ENCODE measurements at regions not wholly inside any gene's neighbourhood (a gene's known extent, or its start where the extent isn't known, plus 50 kb on each side); places are given as distances from the start of the nearest gene placed in this dataset.
"Not testable (repeated sequence)": the region's sequence is repeated elsewhere in the genome, so short reads cannot be mapped to it uniquely, and the experiment has no call there.

DNA sequence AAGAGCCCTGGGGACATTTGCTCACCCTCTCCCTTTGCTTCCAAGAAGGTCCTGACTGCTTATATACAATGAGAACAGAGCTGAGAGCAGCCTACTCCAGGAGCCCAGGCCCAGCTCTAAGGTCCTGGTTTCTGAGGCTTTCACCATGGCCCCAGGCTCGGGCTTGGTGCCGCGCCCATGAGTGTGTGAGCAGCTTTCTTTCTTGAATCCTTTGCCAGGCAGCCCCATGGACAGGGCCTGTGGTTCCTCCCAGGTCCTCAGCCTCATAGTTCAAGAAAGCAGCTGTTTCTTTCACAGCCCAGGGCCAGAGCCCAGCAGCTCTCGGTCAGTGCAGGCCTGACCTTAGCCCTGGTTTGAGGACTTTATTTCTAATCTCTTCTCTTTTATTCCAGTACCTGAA is 1197.2 kb downstream of the RPIA start:
- H4K20me1 ChIP-seq (ENCODE audit: insufficient read depth, low read length); CTCF ChIA-PET; H3K9me3 ChIP-seq (ENCODE audit: control insufficient read depth, insufficient read depth, low read length); H3K4me1 ChIP-seq (ENCODE audit: control insufficient read depth, insufficient read depth, low read length); H4K5ac ChIP-seq (ENCODE audit: low read depth, low read length); ATAC-seq (ENCODE audit: low read depth); H2BK120ac ChIP-seq (ENCODE audit: low read depth, low read length); POLR2A ChIA-PET (ENCODE audit: unreplicated experiment); H2AK5ac ChIP-seq (ENCODE audit: low read depth, low read length); H3K9ac ChIP-seq (ENCODE audit: low read depth, low read length); H2BK15ac ChIP-seq (ENCODE audit: low read depth, low read length); H3K9me1 ChIP-seq (ENCODE audit: insufficient read depth, low read length); intact Hi-C loops (cut with micrococcal nuclease); H4K8ac ChIP-seq (ENCODE audit: low read depth in 2 of 2, low read length in 2 of 2); H3K4ac ChIP-seq (ENCODE audit: low read depth, low read length); H2BK5ac ChIP-seq (ENCODE audit: low read depth, low read length, poor library complexity, severe bottlenecking); DNase-seq; BruUV-seq (replicated peaks); H3K23ac ChIP-seq (ENCODE audit: low read depth, low read length); H3K4me2 ChIP-seq (ENCODE audit: low read depth, low read length); H3K27ac ChIP-seq (ENCODE audit: insufficient read depth, low read length); H2AFZ ChIP-seq (replicated peaks; ENCODE audit: low read length, poor library complexity); dilution Hi-C loops (cut with HindIII; ENCODE audit: low sequenced_read_pairs, unreplicated experiment); in situ Hi-C loops (cut with MboI; ENCODE audit: low sequenced_read_pairs); H3K14ac ChIP-seq (replicated peaks; ENCODE audit: low read depth, low read length); H4K91ac ChIP-seq (ENCODE audit: insufficient read depth, low read depth, low read length); H3K4me3 ChIP-seq (ENCODE audit: insufficient read depth, low read depth, low read length); H3K79me1 ChIP-seq (ENCODE audit: low read depth in 1 of 2, low read length in 2 of 2); H2AK9ac ChIP-seq (replicated peaks; ENCODE audit: low read depth, low read length, poor library complexity); H3K18ac ChIP-seq (ENCODE audit: low read depth, low read length); H3K27me3 ChIP-seq (ENCODE audit: control insufficient read depth, insufficient read depth, low read length); H2BK20ac ChIP-seq (ENCODE audit: low read depth, low read length); H3K36me3 ChIP-seq (ENCODE audit: control insufficient read depth, insufficient read depth, low read length); H3K56ac ChIP-seq (ENCODE audit: extremely low read depth, insufficient read depth, low read length): not testable (repeated sequence)
- no CpG with 5 or more reads among the region's 4 CpGs for WGBS, 2 experiments (ENCODE audit: extremely low coverage in 2 of 2, insufficient read length in 1 of 2)

DNA sequence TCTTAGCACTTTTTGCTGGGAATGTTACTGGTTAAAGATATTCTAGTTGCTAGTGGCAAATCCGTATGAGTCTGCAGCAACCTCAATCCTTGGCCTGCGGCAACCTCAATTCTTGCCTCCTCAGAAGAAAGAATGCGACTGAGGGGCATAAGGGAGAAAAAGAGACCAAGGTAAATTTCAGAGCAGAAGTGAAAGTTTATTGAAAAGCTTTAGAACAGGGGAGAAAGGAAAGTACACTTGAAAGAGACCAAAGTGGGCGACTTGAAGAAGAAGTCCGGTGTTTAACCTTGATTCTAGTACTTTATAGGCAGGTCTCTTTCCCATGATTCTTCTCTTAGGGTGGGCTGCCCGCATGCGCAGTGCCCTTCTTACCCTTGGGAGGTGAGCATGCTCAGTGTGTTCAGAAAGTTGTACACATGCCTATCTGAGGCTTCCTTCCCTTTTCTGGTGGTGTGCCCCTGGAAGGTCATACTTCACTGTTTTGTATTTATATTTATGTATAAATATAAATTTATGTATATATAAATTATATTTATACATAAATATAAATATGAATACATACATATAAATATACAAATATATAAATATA is 1198.8 kb downstream of the RPIA start:
- dilution Hi-C loops (cut with HindIII; ENCODE audit: low sequenced_read_pairs, unreplicated experiment): not testable (repeated sequence)

More for the DNA sequence above, 1198.8 kb downstream of the RPIA start:
- H4K91ac ChIP-seq (ENCODE audit: insufficient read depth, low read depth, low read length); POLR2A ChIA-PET (ENCODE audit: unreplicated experiment); H3K4me3 ChIP-seq (ENCODE audit: insufficient read depth, low read depth, low read length); H3K79me1 ChIP-seq (ENCODE audit: low read depth in 1 of 2, low read length in 2 of 2); H3K4me2 ChIP-seq (ENCODE audit: low read depth, low read length); H3K9me3 ChIP-seq (ENCODE audit: control insufficient read depth, insufficient read depth, low read length); BruUV-seq (replicated peaks); H2BK5ac ChIP-seq (ENCODE audit: low read depth, low read length, poor library complexity, severe bottlenecking); H4K5ac ChIP-seq (ENCODE audit: low read depth, low read length); H2AFZ ChIP-seq (replicated peaks; ENCODE audit: low read length, poor library complexity); H3K27me3 ChIP-seq (ENCODE audit: control insufficient read depth, insufficient read depth, low read length); H3K23ac ChIP-seq (ENCODE audit: low read depth, low read length); H3K9me1 ChIP-seq (ENCODE audit: insufficient read depth, low read length); H3K4ac ChIP-seq (ENCODE audit: low read depth, low read length); H2BK15ac ChIP-seq (ENCODE audit: low read depth, low read length); H2AK5ac ChIP-seq (ENCODE audit: low read depth, low read length); H2AK9ac ChIP-seq (replicated peaks; ENCODE audit: low read depth, low read length, poor library complexity); H3K9ac ChIP-seq (ENCODE audit: low read depth, low read length); in situ Hi-C loops (cut with MboI; ENCODE audit: low sequenced_read_pairs); H3K36me3 ChIP-seq (ENCODE audit: control insufficient read depth, insufficient read depth, low read length); H3K18ac ChIP-seq (ENCODE audit: low read depth, low read length); intact Hi-C loops (cut with micrococcal nuclease); CTCF ChIA-PET; H4K20me1 ChIP-seq (ENCODE audit: insufficient read depth, low read length); ATAC-seq (ENCODE audit: low read depth); H3K27ac ChIP-seq (ENCODE audit: insufficient read depth, low read length); H3K56ac ChIP-seq (ENCODE audit: extremely low read depth, insufficient read depth, low read length); H3K14ac ChIP-seq (replicated peaks; ENCODE audit: low read depth, low read length); H4K8ac ChIP-seq (ENCODE audit: low read depth in 2 of 2, low read length in 2 of 2); DNase-seq; H3K4me1 ChIP-seq (ENCODE audit: control insufficient read depth, insufficient read depth, low read length); H2BK120ac ChIP-seq (ENCODE audit: low read depth, low read length); H2BK20ac ChIP-seq (ENCODE audit: low read depth, low read length): not testable (repeated sequence)
- WGBS, 2 experiments (ENCODE audit: extremely low coverage in 2 of 2, insufficient read length in 1 of 2): no CpG with 5 or more reads among the region's 7 CpGs
